ENCODE measurements at regions not wholly inside any gene's neighbourhood (a gene's known extent, or its start where the extent isn't known, plus 50 kb on each side); places are given as distances from the start of the nearest gene placed in this dataset.

DNA sequence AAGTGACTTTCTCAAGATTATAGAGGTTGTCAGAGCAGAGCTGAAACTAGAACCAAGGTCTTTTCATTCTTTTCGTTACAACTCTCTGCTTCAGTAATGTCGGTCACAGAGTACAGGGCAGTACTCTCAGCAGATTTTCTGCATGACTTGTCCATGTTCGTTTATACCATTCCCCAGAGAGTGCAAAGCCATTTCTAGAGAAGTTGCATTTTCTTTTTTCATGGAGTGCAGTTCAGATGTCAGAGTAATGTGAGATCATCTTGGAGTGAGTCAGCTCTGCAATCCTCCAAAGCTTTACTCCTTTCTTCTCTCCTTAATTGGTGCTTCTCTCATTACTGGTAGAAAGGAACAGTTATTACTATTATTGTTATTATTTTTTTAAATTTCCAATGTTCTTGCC, 115.6 kb upstream of the B3GAT2 start:
- no peaks in the 10 kb centered on the region for H3K79me2 ChIP-seq (ENCODE audit: low read length)
- H3K4me1 ChIP-seq (ENCODE audit: low read length) = no peaks in the 10 kb centered on the region
- no peak overlapping the region for H3K4me2 ChIP-seq (ENCODE audit: low read depth, low read length)
- no peaks in the 10 kb centered on the region for H3K9me2 ChIP-seq (replicated peaks; ENCODE audit: insufficient read depth, low read length)
- H4K20me1 ChIP-seq (ENCODE audit: insufficient read depth, low read length) = no peaks in the 10 kb centered on the region
- no peak overlapping the region for H3K27ac ChIP-seq (ENCODE audit: low read length)
- no peaks in the 10 kb centered on the region for H3K9me3 ChIP-seq (replicated peaks; ENCODE audit: insufficient read depth, low read length)
- TF ChIP-seq, protein P1, sequence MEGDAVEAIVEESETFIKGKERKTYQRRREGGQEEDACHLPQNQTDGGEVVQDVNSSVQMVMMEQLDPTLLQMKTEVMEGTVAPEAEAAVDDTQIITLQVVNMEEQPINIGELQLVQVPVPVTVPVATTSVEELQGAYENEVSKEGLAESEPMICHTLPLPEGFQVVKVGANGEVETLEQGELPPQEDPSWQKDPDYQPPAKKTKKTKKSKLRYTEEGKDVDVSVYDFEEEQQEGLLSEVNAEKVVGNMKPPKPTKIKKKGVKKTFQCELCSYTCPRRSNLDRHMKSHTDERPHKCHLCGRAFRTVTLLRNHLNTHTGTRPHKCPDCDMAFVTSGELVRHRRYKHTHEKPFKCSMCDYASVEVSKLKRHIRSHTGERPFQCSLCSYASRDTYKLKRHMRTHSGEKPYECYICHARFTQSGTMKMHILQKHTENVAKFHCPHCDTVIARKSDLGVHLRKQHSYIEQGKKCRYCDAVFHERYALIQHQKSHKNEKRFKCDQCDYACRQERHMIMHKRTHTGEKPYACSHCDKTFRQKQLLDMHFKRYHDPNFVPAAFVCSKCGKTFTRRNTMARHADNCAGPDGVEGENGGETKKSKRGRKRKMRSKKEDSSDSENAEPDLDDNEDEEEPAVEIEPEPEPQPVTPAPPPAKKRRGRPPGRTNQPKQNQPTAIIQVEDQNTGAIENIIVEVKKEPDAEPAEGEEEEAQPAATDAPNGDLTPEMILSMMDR (IDR thresholded peaks at IDR 0.05; ENCODE audit: low read length) = no peak
- TF ChIP-seq EZH2phosphoT487 (IDR thresholded peaks at IDR 0.05; ENCODE audit: low read length) (no peak), EZH2 (optimal IDR thresholded peaks at IDR 0.05; ENCODE audit: low read depth, low read length) (no peak)
- no peaks in the 10 kb centered on the region for H3K27me3 ChIP-seq (replicated peaks; ENCODE audit: insufficient read depth, low read length)
- no peak overlapping the region for H3K4me3 ChIP-seq (ENCODE audit: low read length)
- no peak overlapping the region for H2AFZ ChIP-seq (ENCODE audit: low read length)
- DNase-seq = no peak
- H3K36me3 ChIP-seq (replicated peaks; ENCODE audit: insufficient read depth, low read length) = no peaks in the 10 kb centered on the region
- no peaks in the 10 kb centered on the region for H3F3A ChIP-seq (ENCODE audit: insufficient read depth, low read length)
- no peak overlapping the region for H3K9ac ChIP-seq (ENCODE audit: low read length)

- H3K9ac ChIP-seq (ENCODE audit: low read length) = no peak overlapping the region
- no peaks in the 10 kb centered on the region for H3K79me2 ChIP-seq (ENCODE audit: low read length)
- no peaks in the 10 kb centered on the region for H3K4me1 ChIP-seq (ENCODE audit: low read length)
- no peaks in the 10 kb centered on the region for H3K9me3 ChIP-seq (replicated peaks; ENCODE audit: insufficient read depth, low read length)
- no peak for TF ChIP-seq EZH2 (optimal IDR thresholded peaks at IDR 0.05; ENCODE audit: low read depth, low read length)
- TF ChIP-seq, protein P1 (IDR thresholded peaks at IDR 0.05; ENCODE audit: low read length) = no peak
- no peak for TF ChIP-seq EZH2phosphoT487 (IDR thresholded peaks at IDR 0.05; ENCODE audit: low read length)
- H3F3A ChIP-seq (ENCODE audit: insufficient read depth, low read length) = no peaks in the 10 kb centered on the region
- H3K9me2 ChIP-seq (replicated peaks; ENCODE audit: insufficient read depth, low read length) = no peaks in the 10 kb centered on the region
- no peak for DNase-seq
- H3K4me2 ChIP-seq (ENCODE audit: low read depth, low read length) = no peak overlapping the region
- no peaks in the 10 kb centered on the region for H3K36me3 ChIP-seq (replicated peaks; ENCODE audit: insufficient read depth, low read length)
- no peaks in the 10 kb centered on the region for H3K27me3 ChIP-seq (replicated peaks; ENCODE audit: insufficient read depth, low read length)
- H3K27ac ChIP-seq (ENCODE audit: low read length) = no peak overlapping the region
- H3K4me3 ChIP-seq (ENCODE audit: low read length) = no peak overlapping the region
- no peaks in the 10 kb centered on the region for H4K20me1 ChIP-seq (ENCODE audit: insufficient read depth, low read length)
- no peak overlapping the region for H2AFZ ChIP-seq (ENCODE audit: low read length)
Observed at GRCh38 chr6:71077655-71078054, 120.8 kb upstream of the B3GAT2 start.

DNA sequence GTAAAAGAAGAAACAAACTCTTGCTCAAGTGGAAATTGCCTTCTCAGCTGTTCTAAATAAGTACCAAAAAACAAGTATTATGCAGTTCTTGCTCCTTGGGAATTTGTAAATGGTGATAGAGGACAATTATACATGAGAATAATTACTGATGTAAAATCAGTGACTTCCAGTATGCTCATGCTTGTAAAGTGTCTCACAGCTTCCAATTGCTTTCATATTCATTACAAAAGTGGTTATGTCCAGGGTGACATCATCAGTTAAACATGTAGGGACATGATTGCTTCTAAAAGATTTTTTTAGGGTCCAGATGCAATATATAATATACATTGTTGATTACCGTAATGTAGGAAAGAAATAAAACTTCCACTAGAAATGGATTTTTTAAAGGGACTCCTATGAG, 122.8 kb upstream of the B3GAT2 start:
- Histone ChIP-seq H3K9me3 (replicated peaks; ENCODE audit: insufficient read depth, low read length) (no peaks in the 10 kb centered on the region), H3K4me1 (ENCODE audit: low read length) (no peaks in the 10 kb centered on the region), H3K4me2 (ENCODE audit: low read depth, low read length) (no peak overlapping the region), H3K9ac (ENCODE audit: low read length) (no peak overlapping the region), H3K27ac (ENCODE audit: low read length) (no peak overlapping the region), H3K27me3 (replicated peaks; ENCODE audit: insufficient read depth, low read length) (no peaks in the 10 kb centered on the region), H3K36me3 (replicated peaks; ENCODE audit: insufficient read depth, low read length) (no peaks in the 10 kb centered on the region), H3K79me2 (ENCODE audit: low read length) (no peaks in the 10 kb centered on the region), H4K20me1 (ENCODE audit: insufficient read depth, low read length) (no peaks in the 10 kb centered on the region), H3K9me2 (replicated peaks; ENCODE audit: insufficient read depth, low read length) (no peaks in the 10 kb centered on the region), H3K4me3 (ENCODE audit: low read length) (no peak overlapping the region), H3F3A (ENCODE audit: insufficient read depth, low read length) (no peaks in the 10 kb centered on the region), H2AFZ (ENCODE audit: low read length) (no peak overlapping the region)
- no peak for DNase-seq
- no peak for TF ChIP-seq EZH2 (optimal IDR thresholded peaks at IDR 0.05; ENCODE audit: low read depth, low read length)
- no peak for TF ChIP-seq EZH2phosphoT487 (IDR thresholded peaks at IDR 0.05; ENCODE audit: low read length)
- TF ChIP-seq, protein P1 (IDR thresholded peaks at IDR 0.05; ENCODE audit: low read length) = no peak

All from MM.1S (cell line).